HEK293 (cell line): ENCODE measurements at regions not wholly inside any gene's neighbourhood (a gene's known extent, or its start where the extent isn't known, plus 50 kb on each side); places are given as distances from the start of the nearest gene placed in this dataset.
"Not testable (repeated sequence)": the region's sequence is repeated elsewhere in the genome, so short reads cannot be mapped to it uniquely, and the experiment has no call there.

ENCODE experiments used
- CTCF ChIP-seq: fragments of 450-650 bp; formaldehyde crosslinking; IDR thresholded peaks from 2 replicates; pipeline ENCODE4 v1.5.1; 2016; ENCODE audit warnings: missing biosample characterization, missing genetic modification characterization
- SP2 ChIP-seq: fragments of 450-650 bp; formaldehyde crosslinking; IDR thresholded peaks from 2 replicates; pipeline ENCODE4 v1.5.1; 2016; ENCODE audit warnings: missing biosample characterization, missing genetic modification characterization
- YY1 ChIP-seq: fragments of 450-650 bp; formaldehyde crosslinking; IDR thresholded peaks from 2 replicates; pipeline ENCODE4 v1.5.1; 2018; ENCODE audit warnings: missing biosample characterization, missing genetic modification characterization
- ZNF10 ChIP-seq: fragments of 450-650 bp; formaldehyde crosslinking; IDR thresholded peaks from 2 replicates; pipeline ENCODE4 v1.5.1; 2017; ENCODE audit warnings: missing biosample characterization, missing genetic modification characterization
- ZNF19 ChIP-seq: fragments of 450-650 bp; formaldehyde crosslinking; IDR thresholded peaks from 2 replicates; pipeline ENCODE4; 2016; ENCODE audit warnings: missing biosample characterization, missing genetic modification characterization, low read depth
- ZNF37A ChIP-seq: fragments of 450-650 bp; IDR thresholded peaks from 2 replicates; pipeline ENCODE4 v1.5.1; 2018; ENCODE audit warnings: missing biosample characterization, missing genetic modification characterization
- ZNF747 ChIP-seq: fragments of 450-650 bp; formaldehyde crosslinking; IDR thresholded peaks from 2 replicates; pipeline ENCODE4 v1.5.1; 2016; ENCODE audit warnings: missing biosample characterization, missing genetic modification characterization
- ZNF777 ChIP-seq: fragments of 450-650 bp; formaldehyde crosslinking; IDR thresholded peaks from 2 replicates; pipeline ENCODE4 v1.5.1; 2017; ENCODE audit warnings: missing biosample characterization, missing genetic modification characterization, borderline replicate concordance

GRCh38 chr4:3910161-3910950 lies 144.2 kb downstream of the ADRA2C start:
- not testable (repeated sequence) for TF ChIP-seq ZNF10 (tag by site-specific recombination); ZNF747; ZNF37A (tag by site-specific recombination); YY1 (tag by site-specific recombination); CTCF (tag by site-specific recombination); ZNF777 (tag by site-specific recombination); ZNF19 (tag by site-specific recombination); SP2
